ENCODE measurements at regions not wholly inside any gene's neighbourhood (a gene's known extent, or its start where the extent isn't known, plus 50 kb on each side); places are given as distances from the start of the nearest gene placed in this dataset.

DNA sequence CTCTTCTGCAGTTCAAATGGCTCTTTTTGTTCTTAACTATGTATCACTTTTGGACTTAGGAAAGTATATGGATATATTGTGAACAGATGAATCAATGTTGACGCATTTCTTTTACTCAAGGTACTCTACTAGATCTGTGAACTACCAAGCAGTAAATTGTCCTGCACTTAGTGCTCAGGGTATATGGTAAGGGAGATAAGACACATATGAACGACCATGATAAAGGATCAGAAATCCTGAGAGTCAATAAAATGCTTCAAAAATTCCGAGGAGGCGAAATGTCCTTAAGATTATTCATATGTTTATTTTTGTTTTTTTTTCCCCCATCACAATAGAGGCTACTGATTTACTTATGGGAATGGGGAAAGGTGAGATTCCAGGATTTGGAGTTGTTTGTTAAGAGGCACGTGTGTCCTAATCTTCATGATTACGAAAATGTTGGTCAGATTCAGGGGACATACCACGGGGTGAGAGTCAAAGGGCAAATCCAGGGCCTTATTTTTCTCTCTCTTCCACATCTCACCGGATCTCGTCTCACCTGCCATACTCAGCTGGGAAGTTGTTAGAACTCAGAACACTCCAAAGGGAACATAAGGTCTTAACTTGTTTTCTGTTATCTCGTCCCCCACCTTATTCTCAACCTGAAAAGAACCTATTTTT, 475.1 kb upstream of the TBL1XR1 start:
- intact Hi-C loops (cut with DNase I) = no loop called here
- H3K27ac ChIP-seq = no peak overlapping the region
- DNase-seq (ENCODE audit: low spot score in 2 of 2) = no peak

GRCh38 chr3:177673112-177673914, 476.0 kb upstream of the TBL1XR1 start:
- H3K27ac ChIP-seq = no peak overlapping the region

More for the DNA sequence above, 475.1 kb upstream of the TBL1XR1 start:
- Histone ChIP-seq H3K4me3 (no peak overlapping the region), H3K36me3 (no peaks in the 10 kb centered on the region), H3K27me3 (no peaks in the 10 kb centered on the region), H3K9me3 (no peaks in the 10 kb centered on the region), H3K4me1 (peaks cover 0 to 9% of the 10 kb centered on the region in 2 donors)
- TF ChIP-seq, protein P1, sequence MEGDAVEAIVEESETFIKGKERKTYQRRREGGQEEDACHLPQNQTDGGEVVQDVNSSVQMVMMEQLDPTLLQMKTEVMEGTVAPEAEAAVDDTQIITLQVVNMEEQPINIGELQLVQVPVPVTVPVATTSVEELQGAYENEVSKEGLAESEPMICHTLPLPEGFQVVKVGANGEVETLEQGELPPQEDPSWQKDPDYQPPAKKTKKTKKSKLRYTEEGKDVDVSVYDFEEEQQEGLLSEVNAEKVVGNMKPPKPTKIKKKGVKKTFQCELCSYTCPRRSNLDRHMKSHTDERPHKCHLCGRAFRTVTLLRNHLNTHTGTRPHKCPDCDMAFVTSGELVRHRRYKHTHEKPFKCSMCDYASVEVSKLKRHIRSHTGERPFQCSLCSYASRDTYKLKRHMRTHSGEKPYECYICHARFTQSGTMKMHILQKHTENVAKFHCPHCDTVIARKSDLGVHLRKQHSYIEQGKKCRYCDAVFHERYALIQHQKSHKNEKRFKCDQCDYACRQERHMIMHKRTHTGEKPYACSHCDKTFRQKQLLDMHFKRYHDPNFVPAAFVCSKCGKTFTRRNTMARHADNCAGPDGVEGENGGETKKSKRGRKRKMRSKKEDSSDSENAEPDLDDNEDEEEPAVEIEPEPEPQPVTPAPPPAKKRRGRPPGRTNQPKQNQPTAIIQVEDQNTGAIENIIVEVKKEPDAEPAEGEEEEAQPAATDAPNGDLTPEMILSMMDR (IDR thresholded peaks at IDR 0.05) = no peak

GRCh38 chr3:177674186-177674585, 476.9 kb upstream of the TBL1XR1 start:
- H3K9me3 ChIP-seq = no peaks in the 10 kb centered on the region
- H3K27ac ChIP-seq = no peak overlapping the region
- H3K4me1 ChIP-seq = peaks cover 0 to 9% of the 10 kb centered on the region in 2 donors
- no peaks in the 10 kb centered on the region for H3K36me3 ChIP-seq
- TF ChIP-seq, protein P1 (IDR thresholded peaks at IDR 0.05) = no peak
- intact Hi-C loops (cut with DNase I) = no loop called here
- no peak overlapping the region for H3K4me3 ChIP-seq
- no peaks in the 10 kb centered on the region for H3K27me3 ChIP-seq
- no peak for DNase-seq (ENCODE audit: low spot score in 2 of 2)

More at GRCh38 chr3:177673112-177673914, 476.0 kb upstream of the TBL1XR1 start:
- Histone ChIP-seq H3K4me1 (peaks cover 0 to 9% of the 10 kb centered on the region in 2 donors), H3K27me3 (no peaks in the 10 kb centered on the region), H3K36me3 (no peaks in the 10 kb centered on the region), H3K4me3 (no peak overlapping the region), H3K9me3 (no peaks in the 10 kb centered on the region)
- TF ChIP-seq, protein P1 (IDR thresholded peaks at IDR 0.05) = no peak
- DNase-seq (ENCODE audit: low spot score in 2 of 2) = no peak
- intact Hi-C loops (cut with DNase I) = no loop called here

DNA sequence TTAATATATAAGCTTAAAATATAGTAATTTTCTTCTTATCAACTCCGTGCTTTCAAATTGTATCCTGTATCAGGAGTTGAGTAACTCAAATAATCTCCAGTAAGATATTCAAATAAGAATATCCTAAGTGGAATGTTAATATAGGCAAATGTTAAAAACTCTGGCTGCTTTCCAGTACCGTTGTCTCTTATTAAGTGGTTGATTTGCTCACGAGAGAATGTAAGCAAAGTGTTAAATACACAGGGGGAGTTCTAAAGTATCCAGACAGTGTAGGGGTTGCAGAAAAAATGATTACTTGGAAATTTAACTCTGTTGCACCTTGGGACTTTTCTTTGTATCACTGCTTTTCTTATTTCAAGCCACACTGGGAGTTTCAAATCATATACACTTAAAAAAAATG, 478.9 kb upstream of the TBL1XR1 start:
- intact Hi-C loops (cut with DNase I) = no loop called here
- TF ChIP-seq, protein P1 (IDR thresholded peaks at IDR 0.05) = no peak
- Histone ChIP-seq H3K27me3 (no peaks in the 10 kb centered on the region), H3K4me1 (peaks cover 0 to 12% of the 10 kb centered on the region in 2 donors), H3K4me3 (no peak overlapping the region), H3K9me3 (no peaks in the 10 kb centered on the region), H3K36me3 (no peaks in the 10 kb centered on the region), H3K27ac (no peak overlapping the region)
- no peak for DNase-seq (ENCODE audit: low spot score in 2 of 2)

GRCh38 chr3:177676947-177677587, 479.8 kb upstream of the TBL1XR1 start:
- Histone ChIP-seq H3K4me1 (peaks cover 0 to 12% of the 10 kb centered on the region in 2 donors), H3K27ac (no peak overlapping the region), H3K36me3 (no peaks in the 10 kb centered on the region), H3K9me3 (no peaks in the 10 kb centered on the region), H3K27me3 (no peaks in the 10 kb centered on the region), H3K4me3 (no peak overlapping the region)
- intact Hi-C loops (cut with DNase I) = no loop called here
- TF ChIP-seq, protein P1 (IDR thresholded peaks at IDR 0.05) = no peak
- DNase-seq (ENCODE audit: low spot score in 2 of 2) = no peak

Data from ascending aorta (tissue), 2 donors.